ENCODE measurements at regions not wholly inside any gene's neighbourhood (a gene's known extent, or its start where the extent isn't known, plus 50 kb on each side); places are given as distances from the start of the nearest gene placed in this dataset.

DNA sequence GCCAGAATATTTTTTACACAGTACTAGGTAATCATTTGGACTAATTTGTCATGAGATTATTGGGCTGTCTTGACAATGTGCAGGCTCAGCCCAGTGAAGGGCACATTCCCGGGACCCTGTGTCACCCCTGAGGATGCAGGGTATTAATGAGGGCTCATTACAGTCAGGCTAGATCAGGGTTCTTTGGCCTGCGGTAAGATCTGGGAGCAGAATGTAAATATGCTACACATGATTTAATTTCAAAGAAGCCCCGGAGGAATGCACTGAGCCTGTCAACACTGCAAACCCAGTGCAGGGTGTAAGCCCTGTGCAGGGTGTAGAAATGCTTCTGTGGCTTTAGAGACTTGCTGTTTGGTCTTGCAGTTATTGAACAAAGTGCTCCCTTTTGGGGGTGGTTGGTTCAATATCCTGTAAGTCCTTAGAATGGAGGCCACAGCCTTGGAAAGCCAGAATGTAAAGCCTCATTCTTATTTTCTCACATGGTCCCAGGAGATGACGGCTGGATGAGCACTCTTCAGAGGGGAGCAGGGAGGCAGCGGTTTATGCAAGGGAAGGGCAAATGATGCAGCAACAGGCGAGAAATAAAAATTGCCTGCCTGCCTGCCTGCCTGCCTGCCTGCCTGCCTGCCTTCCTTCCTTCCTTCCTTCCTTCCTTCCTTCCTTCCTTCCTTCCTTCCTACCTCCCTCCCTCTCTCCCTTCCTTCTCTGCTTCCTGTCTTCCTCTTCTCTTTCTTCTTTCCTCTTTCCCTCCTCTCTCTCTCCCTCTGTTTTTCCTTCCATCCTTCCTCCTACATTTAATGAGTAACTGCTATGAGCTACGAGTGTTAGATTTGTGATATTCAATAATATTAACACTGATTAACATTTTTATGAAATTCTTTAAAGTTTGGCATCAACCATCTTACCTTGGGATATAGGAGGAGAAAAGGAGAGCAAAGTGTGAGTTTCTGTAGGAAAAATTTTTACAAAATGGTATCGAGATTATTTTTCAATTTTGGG is 148.8 kb downstream of the VAPA start:
- Histone ChIP-seq H3K4me3 (no peak overlapping the region), H3K9me3 (no peaks in the 10 kb centered on the region), H3K4me1 (ENCODE audit: insufficient read depth) (peaks cover 13% of the 10 kb centered on the region), H3K27ac (no peak overlapping the region), H3K27me3 (no peaks in the 10 kb centered on the region), H3K36me3 (no peaks in the 10 kb centered on the region)
- DNase-seq = peak in 1 of 5 donors; percentile 12
- WGBS, 3 donors = 66 to 70% (median 69%) methylated on average over 8 of the region's 8 CpGs
- TF ChIP-seq POLR2A (IDR thresholded peaks at IDR 0.05) (no peak), EP300 (IDR thresholded peaks at IDR 0.05) (no peak)
- TF ChIP-seq, protein P1, sequence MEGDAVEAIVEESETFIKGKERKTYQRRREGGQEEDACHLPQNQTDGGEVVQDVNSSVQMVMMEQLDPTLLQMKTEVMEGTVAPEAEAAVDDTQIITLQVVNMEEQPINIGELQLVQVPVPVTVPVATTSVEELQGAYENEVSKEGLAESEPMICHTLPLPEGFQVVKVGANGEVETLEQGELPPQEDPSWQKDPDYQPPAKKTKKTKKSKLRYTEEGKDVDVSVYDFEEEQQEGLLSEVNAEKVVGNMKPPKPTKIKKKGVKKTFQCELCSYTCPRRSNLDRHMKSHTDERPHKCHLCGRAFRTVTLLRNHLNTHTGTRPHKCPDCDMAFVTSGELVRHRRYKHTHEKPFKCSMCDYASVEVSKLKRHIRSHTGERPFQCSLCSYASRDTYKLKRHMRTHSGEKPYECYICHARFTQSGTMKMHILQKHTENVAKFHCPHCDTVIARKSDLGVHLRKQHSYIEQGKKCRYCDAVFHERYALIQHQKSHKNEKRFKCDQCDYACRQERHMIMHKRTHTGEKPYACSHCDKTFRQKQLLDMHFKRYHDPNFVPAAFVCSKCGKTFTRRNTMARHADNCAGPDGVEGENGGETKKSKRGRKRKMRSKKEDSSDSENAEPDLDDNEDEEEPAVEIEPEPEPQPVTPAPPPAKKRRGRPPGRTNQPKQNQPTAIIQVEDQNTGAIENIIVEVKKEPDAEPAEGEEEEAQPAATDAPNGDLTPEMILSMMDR (IDR thresholded peaks at IDR 0.05) = no peak
- intact Hi-C loops (cut with DNase I) = no loop called here

DNA sequence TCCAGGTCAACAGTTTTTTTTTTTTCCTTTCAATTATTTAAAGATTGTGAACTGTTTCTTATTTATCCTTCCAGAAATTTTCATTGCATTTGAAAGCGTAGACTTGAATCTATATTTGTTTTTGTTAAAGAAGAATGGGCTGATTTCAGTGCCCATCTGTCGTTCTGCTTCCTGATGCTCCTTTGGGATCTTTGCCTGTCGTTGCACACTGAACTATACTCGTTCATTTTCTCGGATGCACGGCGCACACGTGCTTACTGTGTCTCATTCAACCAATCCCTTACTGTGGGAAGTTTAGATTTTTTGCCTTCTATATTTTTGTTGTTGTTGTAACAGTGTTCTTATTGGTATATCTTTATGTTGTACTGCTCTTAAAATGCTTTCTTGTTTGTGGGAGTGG is 149.7 kb downstream of the VAPA start:
- no peak overlapping the region for H3K4me3 ChIP-seq
- DNase-seq = no peak
- no peaks in the 10 kb centered on the region for H3K9me3 ChIP-seq
- no peaks in the 10 kb centered on the region for H3K27me3 ChIP-seq
- H3K27ac ChIP-seq = no peak overlapping the region
- TF ChIP-seq EP300 (IDR thresholded peaks at IDR 0.05) = no peak
- TF ChIP-seq, protein P1 (IDR thresholded peaks at IDR 0.05) = no peak
- no peak for TF ChIP-seq POLR2A (IDR thresholded peaks at IDR 0.05)
- H3K36me3 ChIP-seq = no peaks in the 10 kb centered on the region
- peaks cover 10% of the 10 kb centered on the region for H3K4me1 ChIP-seq (ENCODE audit: insufficient read depth)
- intact Hi-C loops (cut with DNase I) = no loop called here
- WGBS, 3 donors = 94 to 96% (median 95%) methylated on average over 8 of the region's 8 CpGs

DNA sequence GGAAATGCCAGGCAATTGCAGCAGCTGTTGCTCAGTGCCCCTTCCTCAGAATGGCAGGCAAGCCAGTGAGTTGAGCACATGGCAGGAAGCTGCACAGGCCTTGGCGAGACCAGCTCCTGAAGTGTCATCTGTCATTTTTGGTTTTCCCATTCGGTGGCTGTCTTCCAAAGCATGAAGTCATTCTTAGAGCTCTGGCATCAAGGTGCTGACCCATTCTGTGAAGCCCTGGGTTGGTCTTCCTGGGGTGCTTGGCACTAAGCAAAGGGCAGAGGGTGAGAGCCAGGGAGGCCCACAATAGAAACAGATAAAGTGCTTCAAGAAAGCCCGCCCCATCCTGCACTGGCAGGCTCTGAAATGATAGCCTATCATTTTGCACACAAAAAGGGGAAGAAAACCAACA is 150.5 kb downstream of the VAPA start:
- Histone ChIP-seq H3K9me3 (no peaks in the 10 kb centered on the region), H3K4me1 (ENCODE audit: insufficient read depth) (peaks cover 16% of the 10 kb centered on the region), H3K36me3 (no peaks in the 10 kb centered on the region), H3K27me3 (no peaks in the 10 kb centered on the region), H3K4me3 (no peak overlapping the region), H3K27ac (no peak overlapping the region)
- WGBS, 3 donors = 92 to 98% (median 95%) methylated on average over 3 of the region's 3 CpGs
- DNase-seq = no peak
- TF ChIP-seq EP300 (IDR thresholded peaks at IDR 0.05) = no peak
- TF ChIP-seq, protein P1 (IDR thresholded peaks at IDR 0.05) = no peak
- TF ChIP-seq POLR2A (IDR thresholded peaks at IDR 0.05) = no peak
- intact Hi-C loops (cut with DNase I) = no loop called here

DNA sequence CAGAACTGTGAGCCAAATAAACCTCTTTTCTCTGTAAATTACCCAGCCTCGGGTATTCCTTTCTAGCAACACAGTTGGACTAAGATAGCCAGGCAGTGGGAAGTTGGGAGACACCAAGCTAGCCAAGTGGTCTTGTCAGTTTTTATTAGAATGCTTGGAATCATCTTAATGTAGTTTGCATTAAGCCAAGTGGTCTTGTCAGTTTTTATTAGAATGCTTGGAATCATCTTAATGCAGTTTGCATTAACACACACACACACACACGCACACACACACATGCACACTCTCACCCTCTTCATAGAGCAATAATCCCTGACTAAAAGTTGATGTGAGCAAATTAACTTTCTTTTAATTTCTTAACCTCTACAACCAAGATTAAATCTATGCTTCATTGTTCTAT is 151.5 kb downstream of the VAPA start:
- intact Hi-C loops (cut with DNase I) = no loop called here
- H3K27me3 ChIP-seq = no peaks in the 10 kb centered on the region
- H3K27ac ChIP-seq = no peak overlapping the region
- no peak for DNase-seq
- no peak overlapping the region for H3K4me3 ChIP-seq
- no peaks in the 10 kb centered on the region for H3K9me3 ChIP-seq
- 95 to 98% (median 96%) methylated on average over 2 of the region's 2 CpGs for WGBS, 3 donors
- H3K4me1 ChIP-seq (ENCODE audit: insufficient read depth) = peaks cover 13% of the 10 kb centered on the region
- TF ChIP-seq EP300 (IDR thresholded peaks at IDR 0.05) (no peak), POLR2A (IDR thresholded peaks at IDR 0.05) (no peak)
- TF ChIP-seq, protein P1 (IDR thresholded peaks at IDR 0.05) = no peak
- H3K36me3 ChIP-seq = no peaks in the 10 kb centered on the region

Measured in ovary (tissue), 7 donors.